SH-SY5Y (cell line): ENCODE measurements at regions not wholly inside any gene's neighbourhood (a gene's known extent, or its start where the extent isn't known, plus 50 kb on each side); places are given as distances from the start of the nearest gene placed in this dataset.

Experiments
- GATA2 ChIP-seq: IDR thresholded peaks from 2 replicates; pipeline ENCODE4 v1.6.1; 2011; ENCODE audit warnings: mild to moderate bottlenecking, low read depth, low read length
- GATA3 ChIP-seq: IDR thresholded peaks from 2 replicates; pipeline ENCODE4 v1.6.1; 2011; ENCODE audit warnings: low read depth, mild to moderate bottlenecking, low read length, moderate library complexity

GRCh38 chr6:165944002-165944466, 223.6 kb downstream of the TBXT start:
- TF ChIP-seq GATA2 (no peak), GATA3 (no peak)
